ENCODE measurements at regions not wholly inside any gene's neighbourhood (a gene's known extent, or its start where the extent isn't known, plus 50 kb on each side); places are given as distances from the start of the nearest gene placed in this dataset.

DNA sequence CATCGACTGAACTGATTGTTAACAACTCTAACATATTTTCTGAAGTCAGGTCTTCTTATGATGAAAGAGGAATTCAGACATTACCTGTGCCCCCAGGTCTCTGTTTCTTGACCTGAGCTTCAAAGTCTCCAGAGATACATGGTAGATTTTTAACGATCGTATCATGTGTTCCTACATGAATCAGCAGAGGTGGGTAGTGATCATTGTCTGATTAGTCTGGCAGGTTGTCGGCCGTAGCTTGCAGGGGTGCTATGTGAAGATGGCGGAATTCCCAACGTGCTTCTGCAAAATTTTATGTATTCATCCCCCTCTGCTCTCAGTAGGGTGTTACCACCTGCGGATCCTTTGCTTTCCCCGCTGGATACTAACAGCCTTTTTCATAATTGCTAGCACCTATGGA, 581.9 kb downstream of the GATA3 start:
- Histone ChIP-seq H3K79me2 (ENCODE audit: low read depth) (no peaks in the 10 kb centered on the region), H3K36me3 (no peaks in the 10 kb centered on the region), H3K4me2 (no peak overlapping the region), H3K4me1 (no peaks in the 10 kb centered on the region), H3K9ac (no peak overlapping the region), H4K20me1 (ENCODE audit: low read depth) (no peaks in the 10 kb centered on the region), H3F3A (ENCODE audit: low read depth) (no peaks in the 10 kb centered on the region), H3K9me3 (ENCODE audit: low read depth) (no peaks in the 10 kb centered on the region), H3K27ac (no peak overlapping the region), H2AFZ (replicated peaks) (no peak overlapping the region), H3K4me3 (no peak overlapping the region), H3K27me3 (no peaks in the 10 kb centered on the region)
- Mint-ChIP-seq H3K36me3 (no peaks in the 10 kb centered on the region), H3K27me3 (ENCODE audit: insufficient read depth, low read depth) (peaks cover 7% of the 10 kb centered on the region), H3K4me1 (no peaks in the 10 kb centered on the region), H3K27ac (no peak overlapping the region), H3K9me3 (no peaks in the 10 kb centered on the region), H3K4me3 (no peak overlapping the region)
- DNase-seq (ENCODE audit: low spot score): no peak
- TF ChIP-seq, protein P1, sequence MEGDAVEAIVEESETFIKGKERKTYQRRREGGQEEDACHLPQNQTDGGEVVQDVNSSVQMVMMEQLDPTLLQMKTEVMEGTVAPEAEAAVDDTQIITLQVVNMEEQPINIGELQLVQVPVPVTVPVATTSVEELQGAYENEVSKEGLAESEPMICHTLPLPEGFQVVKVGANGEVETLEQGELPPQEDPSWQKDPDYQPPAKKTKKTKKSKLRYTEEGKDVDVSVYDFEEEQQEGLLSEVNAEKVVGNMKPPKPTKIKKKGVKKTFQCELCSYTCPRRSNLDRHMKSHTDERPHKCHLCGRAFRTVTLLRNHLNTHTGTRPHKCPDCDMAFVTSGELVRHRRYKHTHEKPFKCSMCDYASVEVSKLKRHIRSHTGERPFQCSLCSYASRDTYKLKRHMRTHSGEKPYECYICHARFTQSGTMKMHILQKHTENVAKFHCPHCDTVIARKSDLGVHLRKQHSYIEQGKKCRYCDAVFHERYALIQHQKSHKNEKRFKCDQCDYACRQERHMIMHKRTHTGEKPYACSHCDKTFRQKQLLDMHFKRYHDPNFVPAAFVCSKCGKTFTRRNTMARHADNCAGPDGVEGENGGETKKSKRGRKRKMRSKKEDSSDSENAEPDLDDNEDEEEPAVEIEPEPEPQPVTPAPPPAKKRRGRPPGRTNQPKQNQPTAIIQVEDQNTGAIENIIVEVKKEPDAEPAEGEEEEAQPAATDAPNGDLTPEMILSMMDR (IDR thresholded peaks at IDR 0.05): no peak
- TF ChIP-seq EZH2phosphoT487 (IDR thresholded peaks at IDR 0.05) (no peak), EZH2 (IDR thresholded peaks at IDR 0.05) (no peak)

- Histone ChIP-seq H3K79me2 (ENCODE audit: low read depth) (no peaks in the 10 kb centered on the region), H3K9ac (no peak overlapping the region), H3K4me3 (no peak overlapping the region), H3K27me3 (no peaks in the 10 kb centered on the region), H3K4me1 (no peaks in the 10 kb centered on the region), H3K27ac (no peak overlapping the region), H3K36me3 (no peaks in the 10 kb centered on the region), H4K20me1 (ENCODE audit: low read depth) (no peaks in the 10 kb centered on the region), H3F3A (ENCODE audit: low read depth) (no peaks in the 10 kb centered on the region), H2AFZ (replicated peaks) (no peak overlapping the region), H3K4me2 (no peak overlapping the region), H3K9me3 (ENCODE audit: low read depth) (no peaks in the 10 kb centered on the region)
- no peak for TF ChIP-seq EZH2 (IDR thresholded peaks at IDR 0.05)
- TF ChIP-seq, protein P1 (IDR thresholded peaks at IDR 0.05): no peak
- no peak for TF ChIP-seq EZH2phosphoT487 (IDR thresholded peaks at IDR 0.05)
- DNase-seq (ENCODE audit: low spot score): no peak
- Mint-ChIP-seq H3K4me3 (no peak overlapping the region), H3K9me3 (peaks cover 6% of the 10 kb centered on the region), H3K27me3 (ENCODE audit: insufficient read depth, low read depth) (peaks cover 12% of the 10 kb centered on the region), H3K36me3 (no peaks in the 10 kb centered on the region), H3K27ac (no peak overlapping the region), H3K4me1 (no peaks in the 10 kb centered on the region)
These were observed 583.2 kb downstream of the GATA3 start for GRCh38 chr10:8637640-8638039.

- Histone ChIP-seq H3K36me3 (no peaks in the 10 kb centered on the region), H3K27me3 (no peaks in the 10 kb centered on the region), H2AFZ (replicated peaks) (no peak overlapping the region), H3K9me3 (ENCODE audit: low read depth) (no peaks in the 10 kb centered on the region), H4K20me1 (ENCODE audit: low read depth) (no peaks in the 10 kb centered on the region), H3K4me1 (no peaks in the 10 kb centered on the region), H3K4me3 (no peak overlapping the region), H3K4me2 (no peak overlapping the region), H3F3A (ENCODE audit: low read depth) (no peaks in the 10 kb centered on the region), H3K27ac (no peak overlapping the region), H3K9ac (no peak overlapping the region), H3K79me2 (ENCODE audit: low read depth) (no peaks in the 10 kb centered on the region)
- no peak overlapping the region for H3K27ac Mint-ChIP-seq
- H3K9me3 Mint-ChIP-seq: peaks cover 6% of the 10 kb centered on the region
- no peak for DNase-seq (ENCODE audit: low spot score)
- H3K4me1 Mint-ChIP-seq: no peaks in the 10 kb centered on the region
- no peak overlapping the region for H3K4me3 Mint-ChIP-seq
- TF ChIP-seq EZH2 (IDR thresholded peaks at IDR 0.05) (no peak), EZH2phosphoT487 (IDR thresholded peaks at IDR 0.05) (no peak)
- TF ChIP-seq, protein P1 (IDR thresholded peaks at IDR 0.05): no peak
- H3K36me3 Mint-ChIP-seq: no peaks in the 10 kb centered on the region
- H3K27me3 Mint-ChIP-seq (ENCODE audit: insufficient read depth, low read depth): peaks cover 12% of the 10 kb centered on the region
These were observed 583.7 kb downstream of the GATA3 start for GRCh38 chr10:8638088-8638672.

Measured in neural progenitor cell (in vitro differentiated cells).